GM06990 (cell line): ENCODE measurements at regions not wholly inside any gene's neighbourhood (a gene's known extent, or its start where the extent isn't known, plus 50 kb on each side); places are given as distances from the start of the nearest gene placed in this dataset.

Source experiments
- DNase-seq: peaks from one replicate; pipeline ENCODE4 v3.0.0-alpha.2; 2011; ENCODE audit not compliant: insufficient read length; ENCODE audit errors: extremely low read depth
- H3K27me3 ChIP-seq: replicated peaks from 2 replicates; pipeline ENCODE4 v1.6.0; 2011; ENCODE audit warnings: low read length; ENCODE audit not compliant: control insufficient read depth, insufficient read depth
- H3K36me3 ChIP-seq: 2 replicates; pipeline ENCODE4 v1.5.1; 2011; ENCODE audit warnings: low read length; ENCODE audit not compliant: control insufficient read depth, insufficient read depth
- H3K4me3 ChIP-seq: replicated peaks from 2 replicates; pipeline ENCODE4 v1.5.1; 2011; ENCODE audit warnings: low read depth, mild to moderate bottlenecking, control low read depth, low read length
- CTCF ChIP-seq: IDR thresholded peaks from 2 replicates; pipeline ENCODE4 v1.5.1; 2011; ENCODE audit warnings: low read length, control low read depth, mild to moderate bottlenecking, inconsistent platforms; ENCODE audit not compliant: insufficient read depth, poor library complexity, severe bottlenecking

GRCh38 chr6:139581485-139581865, 207.0 kb upstream of the CITED2 start:
- Histone ChIP-seq H3K36me3 (no peaks in the 10 kb centered on the region), H3K4me3 (no peak overlapping the region), H3K27me3 (no peaks in the 10 kb centered on the region)
- DNase-seq = no peak
- TF ChIP-seq CTCF = no peak

GRCh38 chr6:139580592-139581484, 206.4 kb upstream of the CITED2 start:
- DNase-seq = no peak
- Histone ChIP-seq H3K27me3 (no peaks in the 10 kb centered on the region), H3K36me3 (no peaks in the 10 kb centered on the region), H3K4me3 (no peak overlapping the region)
- no peak for TF ChIP-seq CTCF

- H3K36me3 ChIP-seq = no peaks in the 10 kb centered on the region
- no peak overlapping the region for H3K4me3 ChIP-seq
- DNase-seq = no peak
- no peaks in the 10 kb centered on the region for H3K27me3 ChIP-seq
- no peak for TF ChIP-seq CTCF
Measured at GRCh38 chr6:139577763-139578604, 203.5 kb upstream of the CITED2 start.

- no peak for TF ChIP-seq CTCF
- DNase-seq = no peak
- Histone ChIP-seq H3K36me3 (no peaks in the 10 kb centered on the region), H3K27me3 (no peaks in the 10 kb centered on the region), H3K4me3 (no peak overlapping the region)
Measured at GRCh38 chr6:139577124-139577762, 202.8 kb upstream of the CITED2 start.

- no peaks in the 10 kb centered on the region for H3K27me3 ChIP-seq
- TF ChIP-seq CTCF = no peak
- DNase-seq = no peak
- H3K4me3 ChIP-seq = no peak overlapping the region
- no peaks in the 10 kb centered on the region for H3K36me3 ChIP-seq
Measured at GRCh38 chr6:139572001-139572400, 197.6 kb upstream of the CITED2 start.
